Right renal cortex interstitium (tissue), 3 donors: ENCODE measurements at regions not wholly inside any gene's neighbourhood (a gene's known extent, or its start where the extent isn't known, plus 50 kb on each side); places are given as distances from the start of the nearest gene placed in this dataset.
"Not testable (repeated sequence)": the region's sequence is repeated elsewhere in the genome, so short reads cannot be mapped to it uniquely, and the experiment has no call there.

ENCODE experiments used
- DNase-seq, 3 donors: peaks; one replicate each; pipeline ENCODE4 v3.0.0-alpha.2; 2013; ENCODE audit warnings: low read depth in 3 of 3, low spot score in 2 of 3

DNA sequence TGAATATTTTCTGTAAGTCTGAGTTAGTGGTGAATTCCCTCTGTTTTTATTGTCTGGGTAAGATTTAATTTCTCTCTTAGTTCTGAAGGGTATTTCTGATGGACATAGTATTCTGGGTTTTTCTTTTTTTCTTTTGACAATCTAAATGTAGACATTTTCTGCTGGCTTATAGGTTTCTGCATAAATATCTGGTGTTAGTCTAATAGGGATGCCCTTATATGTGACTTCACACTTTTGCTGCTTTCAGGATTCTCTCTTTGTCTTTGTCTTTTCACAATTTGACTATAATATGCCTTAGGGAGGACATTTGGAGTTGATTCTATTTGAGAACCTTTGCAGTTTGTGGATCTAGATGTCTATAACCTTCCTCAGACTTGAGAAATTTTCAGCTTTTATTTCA is 667.2 kb downstream of the EPHA7 start:
- no peak for DNase-seq

DNA sequence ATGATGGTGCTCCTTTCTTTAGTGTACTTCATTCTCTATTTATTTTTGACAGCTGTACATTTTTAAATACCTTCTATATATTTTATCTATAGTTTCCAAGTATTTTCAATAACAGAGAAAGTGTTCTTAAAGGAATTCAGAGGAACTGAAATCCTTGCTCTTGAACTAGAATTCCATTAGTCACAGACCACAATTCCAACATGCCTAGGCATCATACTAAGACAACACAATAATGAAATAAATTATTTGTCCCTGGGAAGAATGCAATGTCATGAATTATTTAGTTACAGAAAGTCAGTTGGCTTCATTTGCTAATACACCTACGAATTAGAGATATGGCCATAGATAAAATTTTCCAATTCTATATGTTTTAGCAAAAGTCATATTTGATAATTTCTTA is 671.2 kb downstream of the EPHA7 start:
- DNase-seq, result no peak

DNA sequence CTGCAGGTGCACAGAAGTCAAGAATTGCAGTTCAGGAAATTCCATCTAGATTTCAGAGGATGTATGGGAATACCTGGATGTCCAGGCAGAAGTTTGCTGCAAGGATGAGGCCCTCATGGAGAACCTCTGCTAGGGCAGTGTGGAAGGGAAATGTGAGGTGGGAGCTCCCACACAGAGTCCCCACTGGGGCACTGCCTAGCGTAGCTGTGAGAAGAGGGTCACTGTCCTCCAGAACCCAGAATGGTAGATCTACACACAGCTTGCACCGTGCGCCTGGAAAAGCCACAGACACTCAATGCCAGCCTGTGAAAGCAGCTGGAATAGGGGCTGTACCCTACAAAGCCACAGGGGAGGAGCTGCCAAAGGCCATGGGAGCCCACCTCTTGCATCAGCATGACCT is 681.4 kb downstream of the EPHA7 start:
- no peak for DNase-seq

DNA sequence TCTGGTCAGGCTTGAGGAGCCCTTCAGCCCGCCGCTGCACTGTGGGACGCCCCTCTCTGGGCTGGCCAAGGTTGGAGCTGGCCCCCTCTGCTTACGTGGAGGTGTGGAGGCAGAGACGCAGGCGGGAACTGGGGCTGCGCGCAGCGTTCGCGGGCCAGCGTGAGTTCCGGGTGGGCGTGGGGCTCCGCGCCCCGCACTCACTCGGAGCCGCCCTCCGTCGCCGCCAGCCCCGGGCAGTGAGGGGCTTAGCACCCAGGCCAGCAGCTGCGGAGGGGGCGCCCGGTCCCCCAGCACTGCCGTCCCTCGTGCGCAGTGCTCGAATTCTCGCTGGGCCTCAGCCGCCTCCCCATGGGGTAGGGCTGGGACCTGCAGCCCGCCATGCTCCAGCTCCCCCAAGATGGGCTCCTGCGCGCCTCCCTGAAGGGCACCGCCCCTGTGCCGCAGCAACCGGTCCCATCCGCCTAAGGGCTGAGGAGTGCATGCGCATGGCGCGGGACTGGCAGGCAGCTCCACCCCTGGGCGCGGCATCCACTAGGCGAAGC is 695.9 kb downstream of the EPHA7 start:
- no peak for DNase-seq

DNA sequence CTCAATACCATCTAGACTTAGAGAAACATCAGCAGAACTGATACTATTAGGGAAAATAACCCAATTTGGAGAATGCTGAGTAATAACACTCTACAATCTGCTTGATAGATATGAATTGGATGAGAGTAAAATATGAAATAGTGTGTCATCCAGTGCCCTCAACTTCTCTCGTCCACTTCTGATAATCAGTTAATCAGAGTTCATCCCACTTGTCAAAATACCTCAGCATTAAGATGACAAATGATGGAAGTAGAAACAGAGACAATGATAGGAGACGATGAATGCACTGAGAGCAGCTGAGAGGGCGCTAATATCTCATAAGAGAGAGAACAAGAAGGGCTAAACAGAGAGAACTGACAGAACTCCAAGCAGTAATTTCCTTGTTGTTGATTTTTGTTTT is 699.6 kb downstream of the EPHA7 start:
- no peak for DNase-seq

DNA sequence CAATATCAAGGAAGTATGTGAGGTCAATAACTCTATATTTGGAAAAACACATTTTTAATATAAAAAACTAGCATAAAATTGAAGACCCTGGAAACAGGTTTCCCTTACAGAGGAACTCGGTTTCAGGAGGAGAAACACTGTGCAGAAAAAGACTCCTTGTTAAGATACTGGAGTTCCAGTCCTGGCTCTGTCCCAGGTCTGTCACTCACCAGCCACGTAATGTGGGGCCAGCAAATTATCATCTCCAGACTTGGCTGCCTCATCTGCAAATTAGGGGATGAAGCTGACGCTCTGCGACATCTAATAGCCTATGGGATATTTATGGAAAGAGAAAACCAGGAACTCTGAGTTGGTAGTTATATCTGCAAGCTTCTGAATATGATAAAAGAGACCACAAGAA is 702.7 kb downstream of the EPHA7 start:
- no peak for DNase-seq

DNA sequence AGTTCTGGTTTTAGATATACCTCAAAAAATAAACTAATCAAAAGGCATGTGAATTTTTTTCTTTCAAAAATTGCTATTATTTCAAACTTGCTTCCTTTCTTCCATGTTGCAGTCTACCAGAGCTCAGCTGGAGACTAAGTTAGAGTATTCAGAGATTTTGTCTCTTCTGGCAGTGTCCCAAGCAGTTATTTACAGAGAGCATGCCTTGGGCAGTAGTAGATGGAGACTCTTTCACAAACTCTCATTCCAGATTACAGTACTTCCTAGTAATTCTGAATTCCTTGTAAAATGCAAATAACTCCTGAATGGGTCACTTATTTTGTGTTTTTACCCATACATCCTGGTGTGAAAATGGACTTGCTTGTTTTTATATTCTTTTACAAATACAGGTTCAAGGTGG is 703.4 kb downstream of the EPHA7 start:
- DNase-seq, result no peak

DNA sequence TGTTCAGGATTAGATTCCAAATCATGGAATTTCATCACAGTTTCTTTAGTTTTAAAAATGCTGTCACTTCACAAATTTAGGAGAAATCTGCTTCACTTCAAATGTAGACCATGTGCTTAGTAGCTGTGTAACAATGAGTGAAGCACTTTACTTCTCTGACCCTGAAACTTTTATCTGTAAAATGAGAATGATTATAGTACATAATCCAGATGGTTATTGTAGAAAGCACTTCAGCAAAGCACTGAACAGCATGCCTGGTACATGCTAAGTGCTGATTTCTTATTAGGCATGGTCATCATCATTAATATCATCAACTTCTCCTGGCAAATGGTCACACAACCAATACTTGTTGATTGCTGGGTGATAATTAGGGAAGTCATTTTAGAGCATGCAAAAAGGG is 705.0 kb downstream of the EPHA7 start:
- DNase-seq, result no peak

DNA sequence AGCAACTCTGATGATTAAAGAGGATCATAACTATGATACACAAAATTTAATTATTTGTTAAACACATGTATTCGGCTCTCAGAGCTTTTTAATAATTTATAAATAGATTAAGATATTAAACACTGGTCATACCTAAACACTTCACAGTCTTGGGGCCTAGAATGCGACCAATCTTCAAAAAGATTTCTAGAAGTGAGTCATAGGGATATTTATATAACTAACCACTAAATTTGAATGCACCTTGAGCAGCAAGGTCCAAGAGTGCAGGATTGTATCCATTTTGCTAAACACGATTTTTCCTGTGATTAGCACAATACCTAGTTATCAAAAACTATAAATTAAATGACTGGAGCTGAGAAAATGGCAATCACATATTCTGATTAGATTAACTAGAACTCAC is 709.3 kb downstream of the EPHA7 start:
- no peak for DNase-seq

DNA sequence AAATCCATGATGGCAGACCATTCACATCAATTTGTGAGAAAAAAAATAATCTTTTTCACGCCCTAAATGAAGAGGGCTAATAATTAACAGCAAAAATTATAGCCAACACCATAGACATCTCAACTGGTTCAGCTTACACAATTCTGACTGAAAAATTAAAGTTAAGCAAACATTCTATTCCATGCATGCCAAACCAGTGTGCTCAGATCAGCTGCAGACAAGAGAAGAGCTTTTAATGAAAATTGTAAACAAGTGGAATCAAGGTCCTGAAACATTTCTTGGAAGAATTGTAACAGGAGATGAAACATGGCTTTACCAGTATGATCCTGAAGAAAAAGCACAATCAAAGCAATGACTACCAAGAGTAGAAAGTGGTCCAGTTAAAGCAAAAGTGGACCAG is 710.4 kb downstream of the EPHA7 start:
- DNase-seq, result no peak

DNA sequence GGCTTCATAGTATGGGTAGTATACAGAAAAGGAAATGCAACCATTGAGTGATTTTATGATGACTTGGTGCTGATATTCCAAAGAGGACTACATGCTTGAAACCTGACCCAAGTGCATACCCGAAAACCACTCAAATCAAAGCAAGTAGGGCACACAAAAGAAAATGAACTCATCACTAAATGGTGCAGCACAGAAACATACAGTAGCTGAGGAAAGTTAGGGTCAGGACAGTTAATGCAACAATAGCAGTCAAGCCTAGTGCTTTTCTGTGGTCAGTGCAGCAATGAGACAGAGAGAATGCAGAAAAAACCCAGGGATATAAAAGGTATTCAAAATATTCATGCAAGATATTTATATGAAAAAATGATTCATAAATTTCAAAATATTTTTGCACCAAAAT is 711.1 kb downstream of the EPHA7 start:
- DNase-seq, result no peak

DNA sequence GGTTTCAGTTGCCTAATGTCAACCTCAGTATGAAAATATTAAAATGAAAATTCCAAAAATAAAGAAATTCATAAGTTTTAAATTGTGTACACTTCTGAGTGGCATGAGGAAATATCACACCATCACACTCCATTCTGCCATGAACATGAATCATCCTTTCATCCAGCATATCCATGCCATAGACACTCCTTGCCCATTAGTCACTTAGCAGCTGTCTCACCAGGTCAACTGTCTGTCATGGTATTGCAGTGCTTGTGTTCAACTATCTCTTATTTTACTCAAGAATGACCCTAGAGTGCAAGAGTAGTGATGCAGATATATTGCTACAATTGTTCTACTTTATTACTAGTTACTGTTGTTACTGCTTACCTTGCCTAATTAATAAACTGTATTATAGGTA is 712.4 kb downstream of the EPHA7 start:
- no peak for DNase-seq

DNA sequence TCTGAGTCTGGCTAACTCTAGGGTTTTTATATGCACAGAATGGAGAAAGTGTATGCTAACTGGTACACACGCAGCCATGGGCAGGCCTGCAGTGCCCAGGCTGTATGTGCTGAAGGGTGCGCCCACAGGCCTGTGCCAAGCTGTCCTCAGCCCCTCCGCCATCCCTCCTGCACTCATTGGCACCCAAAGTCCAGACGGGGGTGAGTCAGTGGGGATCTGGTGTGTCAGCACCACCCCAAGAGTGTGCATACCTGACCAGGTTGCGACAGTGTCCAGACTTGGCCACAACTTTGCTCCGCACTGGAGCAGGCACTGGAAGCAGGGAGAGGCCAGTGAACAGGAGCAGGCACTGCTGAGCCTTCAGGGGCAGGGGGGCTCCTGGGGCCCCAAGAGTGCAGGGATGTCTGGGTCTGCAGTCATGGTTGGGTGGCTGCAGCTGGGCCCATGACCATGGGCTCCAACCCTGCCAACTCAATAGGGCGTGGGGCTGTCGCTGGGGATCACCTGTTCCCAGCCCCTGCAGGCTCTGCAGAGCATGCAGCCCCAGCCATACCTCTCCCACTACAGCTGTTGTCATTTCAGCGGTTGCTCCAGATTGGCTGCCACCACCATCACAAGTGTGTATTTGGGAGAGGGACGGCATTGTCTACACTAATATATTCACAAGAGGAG is 717.8 kb downstream of the EPHA7 start:
- DNase-seq, result no peak

DNA sequence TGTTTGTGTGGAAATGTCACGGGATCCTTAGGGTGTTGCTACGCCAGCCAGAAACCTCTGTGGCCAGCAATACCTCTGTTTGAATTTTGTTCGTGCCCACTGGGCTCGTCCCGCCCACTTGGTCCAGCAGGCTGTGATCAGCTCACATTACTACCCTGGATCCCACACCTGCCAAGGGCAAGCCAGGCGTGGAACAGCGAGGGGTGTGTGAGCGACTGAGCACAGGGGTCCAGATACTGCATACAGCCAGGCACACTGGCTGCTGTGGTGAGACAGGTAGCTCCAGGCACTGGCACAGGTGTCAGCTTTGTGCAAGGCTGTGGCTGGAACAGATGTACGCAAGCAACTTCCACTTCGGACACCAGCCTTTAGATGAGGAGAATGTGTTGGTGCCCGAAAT is 718.9 kb downstream of the EPHA7 start:
- DNase-seq, result no peak

DNA sequence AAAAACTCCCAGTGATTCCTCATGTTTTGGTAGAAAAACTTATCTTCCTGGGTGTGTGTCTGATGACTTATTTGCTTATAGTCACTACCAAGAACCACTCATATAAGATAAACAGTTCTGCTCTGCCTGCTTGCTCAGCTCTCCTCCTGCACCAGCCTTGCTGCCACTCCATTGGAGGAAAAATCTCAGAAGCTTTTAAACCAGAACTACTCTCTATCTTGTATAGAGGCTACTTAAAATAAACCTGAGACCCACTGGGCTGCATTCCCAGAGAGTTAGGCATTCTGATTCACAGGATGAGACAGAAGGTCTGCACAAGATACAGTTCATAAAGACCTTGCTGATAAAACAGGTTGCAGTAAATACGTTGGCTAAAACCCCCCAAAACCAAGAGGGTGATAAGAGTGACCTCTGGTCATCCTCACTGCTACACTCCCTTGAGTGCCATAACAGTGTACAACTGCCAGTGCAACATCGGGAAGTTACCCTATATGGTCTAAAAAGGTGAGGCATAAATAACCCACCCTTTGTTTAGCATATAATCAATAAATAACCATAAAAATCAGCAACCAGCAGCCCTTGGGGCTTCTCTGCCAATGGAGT is 728.3 kb downstream of the EPHA7 start:
- no peak for DNase-seq

DNA sequence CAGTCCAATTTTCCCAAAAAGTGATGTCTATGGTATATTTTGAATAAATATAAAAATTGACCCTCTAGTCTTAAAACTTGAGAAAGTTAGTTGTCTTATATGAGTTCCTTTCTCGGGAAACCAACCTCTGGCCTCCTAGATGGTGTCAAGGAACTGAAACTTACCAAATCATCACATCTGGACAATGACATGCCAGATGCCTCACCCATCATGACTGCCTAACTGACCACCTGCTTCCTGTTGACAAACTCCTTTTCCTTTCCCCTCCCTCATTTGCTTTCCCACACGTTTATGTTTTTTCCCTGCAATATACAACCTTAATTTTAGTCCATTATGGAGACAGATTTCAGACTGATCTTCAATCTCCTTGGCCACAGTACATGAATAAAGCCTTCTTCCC is 731.0 kb downstream of the EPHA7 start:
- DNase-seq, result no peak

DNA sequence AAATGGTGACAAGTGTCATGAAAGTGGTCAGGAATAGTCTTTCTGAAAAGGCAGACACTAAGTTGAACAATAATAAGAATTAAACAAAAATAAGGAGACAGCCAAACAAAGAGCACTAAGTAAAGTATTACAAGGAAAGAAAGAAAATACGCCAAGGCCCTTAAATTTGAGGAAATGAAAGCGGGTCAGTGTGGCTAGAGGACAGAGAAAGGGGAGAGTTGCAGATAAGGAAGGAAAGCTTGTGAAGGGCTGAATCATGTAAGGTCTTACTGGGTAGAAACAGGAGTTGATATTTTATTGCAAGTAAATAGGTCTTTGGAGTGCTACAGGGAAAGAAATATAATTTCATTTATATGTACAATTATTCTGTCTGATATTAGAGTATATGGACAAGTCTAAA is 732.1 kb downstream of the EPHA7 start:
- no peak for DNase-seq

DNA sequence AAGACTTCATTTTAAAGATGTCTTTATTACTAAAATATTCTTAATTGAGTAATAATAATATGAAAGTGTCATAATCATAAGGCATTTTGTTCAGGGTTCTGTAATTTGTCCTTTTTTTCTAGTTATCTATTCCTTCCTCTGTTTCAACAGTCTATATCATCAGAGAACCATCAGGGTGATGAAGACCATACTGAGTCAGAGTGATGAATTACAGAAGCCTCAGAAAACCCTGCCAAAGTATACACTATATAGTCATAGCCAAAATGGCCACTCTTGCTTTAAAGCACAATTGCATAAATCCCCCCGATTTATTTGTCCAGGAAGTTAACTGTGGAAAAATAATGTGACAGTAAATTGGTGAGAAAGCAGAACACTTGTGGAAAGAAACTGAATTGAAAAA is 735.0 kb downstream of the EPHA7 start:
- DNase-seq, result no peak

DNA sequence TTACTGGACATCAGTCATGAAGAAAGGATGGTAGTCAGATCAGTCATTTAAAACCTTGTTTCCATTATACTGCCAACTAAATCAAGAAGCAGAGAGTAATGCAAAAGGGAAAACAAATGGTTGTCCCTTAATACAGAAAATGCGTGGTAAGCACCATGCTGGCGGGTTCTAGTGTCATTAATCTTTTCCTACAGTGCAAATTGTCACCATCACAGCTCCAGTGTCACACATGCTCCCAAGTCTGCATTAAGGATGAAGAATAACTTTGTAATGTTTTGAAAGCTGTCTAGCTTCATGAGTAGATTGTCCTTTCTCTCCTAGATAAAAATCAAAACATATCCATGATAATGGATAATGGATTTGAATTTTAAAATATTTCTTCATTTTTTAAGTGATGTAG is 735.6 kb downstream of the EPHA7 start:
- no peak for DNase-seq

DNA sequence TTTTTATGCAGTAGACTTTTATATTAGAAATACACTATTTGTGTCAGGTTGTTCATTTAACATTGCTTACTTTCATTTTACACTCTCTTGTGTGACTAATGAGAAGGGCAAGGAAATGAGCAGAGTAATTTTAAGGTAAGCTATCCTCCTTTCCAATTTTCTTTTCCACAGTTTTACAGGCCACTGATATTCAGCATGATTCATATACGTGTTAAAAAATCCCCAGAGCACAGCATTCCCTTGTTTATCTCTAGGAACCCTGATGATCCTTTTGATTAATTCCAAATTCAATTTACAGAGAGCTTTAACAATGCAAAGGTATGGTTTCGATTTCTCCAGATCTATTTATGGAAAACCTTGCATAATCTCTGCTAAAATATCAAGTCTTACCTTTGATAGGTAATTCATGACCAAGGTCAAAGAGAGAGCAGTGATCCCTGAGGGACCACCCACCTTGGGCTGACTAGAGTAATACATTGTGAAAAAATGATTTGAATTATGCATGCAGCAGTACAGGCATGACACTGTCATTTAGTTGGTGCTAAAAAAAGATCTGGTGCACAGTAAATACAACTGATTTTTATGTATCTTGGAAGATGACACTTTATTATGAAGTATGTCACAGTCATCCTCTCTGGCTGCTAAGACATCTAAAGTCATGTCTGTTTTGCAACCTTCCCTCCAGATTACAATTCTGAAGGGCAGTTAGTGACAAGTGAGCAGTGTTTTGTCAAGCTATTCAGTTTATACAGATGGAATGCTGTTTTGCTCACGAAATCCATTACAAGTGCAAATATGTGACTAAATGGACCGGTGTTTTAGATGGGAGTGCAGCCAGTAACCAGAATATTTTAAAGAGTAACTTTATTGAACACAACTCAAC is 736.6 kb downstream of the EPHA7 start:
- no peak for DNase-seq

DNA sequence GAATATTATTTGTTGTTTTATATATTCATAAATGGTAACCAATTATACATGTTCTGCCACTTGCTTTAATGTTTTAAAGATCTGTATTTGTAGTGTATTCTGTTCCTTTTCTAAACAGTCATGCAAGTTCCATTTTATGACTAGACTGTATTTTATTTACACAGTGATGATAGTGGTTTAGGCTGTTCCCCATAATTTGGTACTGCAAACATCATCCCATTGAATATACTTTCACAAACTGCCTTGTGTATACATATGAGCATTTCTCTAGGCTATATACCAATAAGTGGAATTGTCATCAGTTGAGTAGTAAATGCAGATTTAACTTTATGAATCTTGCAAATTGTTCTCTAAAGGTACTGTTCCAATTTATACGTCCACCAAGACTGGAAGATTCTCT is 738.0 kb downstream of the EPHA7 start:
- DNase-seq, result no peak

DNA sequence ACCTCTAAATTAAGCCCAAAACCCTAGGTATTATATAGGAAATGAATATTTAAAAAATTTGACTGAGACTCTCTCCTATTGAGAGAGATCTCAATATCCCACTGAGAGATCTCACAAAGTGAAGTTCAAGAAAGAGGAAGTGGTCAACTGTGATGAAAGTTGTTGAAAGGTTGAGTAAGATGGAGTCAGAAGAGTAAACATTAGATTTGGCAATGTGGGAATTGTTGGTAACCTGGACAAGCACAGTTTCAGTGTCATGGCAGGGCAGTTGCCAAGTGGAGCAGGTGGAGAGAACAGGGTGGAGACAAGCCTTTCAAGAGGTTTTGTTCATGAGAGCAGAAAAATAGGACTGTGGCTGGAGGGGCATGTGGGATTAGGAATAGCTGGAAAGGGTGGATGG is 747.9 kb downstream of the EPHA7 start:
- DNase-seq, result not testable (repeated sequence)
